Renal cortex interstitium (tissue), 11 donors: ENCODE measurements at regions not wholly inside any gene's neighbourhood (a gene's known extent, or its start where the extent isn't known, plus 50 kb on each side); places are given as distances from the start of the nearest gene placed in this dataset.

Source experiments
- DNase-seq, 11 donors: peaks; one replicate each; pipeline ENCODE4 v3.0.0-alpha.2; 2013; ENCODE audit warnings: low read depth in 9 of 11, low spot score in 4 of 11; ENCODE audit errors: extremely low read depth in 1 of 11

- no peak for DNase-seq
Observed at GRCh38 chr3:194767446-194768207, 81.9 kb downstream of the FAM43A start.

DNA sequence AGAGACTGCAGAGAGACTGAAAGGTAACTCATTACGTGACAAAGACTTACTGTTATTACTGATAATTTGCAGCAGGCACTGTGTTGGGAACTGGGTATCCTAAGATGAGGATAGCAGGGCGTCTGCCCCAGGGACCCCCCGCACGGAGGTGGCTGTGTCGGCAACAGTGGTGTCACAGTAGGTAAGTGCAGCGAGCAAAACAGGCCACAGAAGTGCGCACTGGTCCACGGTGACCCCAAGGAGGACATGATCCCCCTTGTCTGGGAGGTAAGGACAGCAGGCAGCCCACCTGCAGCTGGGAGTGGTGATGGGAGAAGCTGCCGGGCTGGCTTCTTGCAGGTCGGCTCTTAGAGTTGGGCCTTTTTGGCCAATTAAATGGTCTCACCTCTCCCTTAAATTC lies 82.9 kb downstream of the FAM43A start:
- DNase-seq: no peak

- DNase-seq: peak; percentile 84 to 95 (median 91)
Observed at GRCh38 chr3:194769020-194769643, 83.4 kb downstream of the FAM43A start.

DNA sequence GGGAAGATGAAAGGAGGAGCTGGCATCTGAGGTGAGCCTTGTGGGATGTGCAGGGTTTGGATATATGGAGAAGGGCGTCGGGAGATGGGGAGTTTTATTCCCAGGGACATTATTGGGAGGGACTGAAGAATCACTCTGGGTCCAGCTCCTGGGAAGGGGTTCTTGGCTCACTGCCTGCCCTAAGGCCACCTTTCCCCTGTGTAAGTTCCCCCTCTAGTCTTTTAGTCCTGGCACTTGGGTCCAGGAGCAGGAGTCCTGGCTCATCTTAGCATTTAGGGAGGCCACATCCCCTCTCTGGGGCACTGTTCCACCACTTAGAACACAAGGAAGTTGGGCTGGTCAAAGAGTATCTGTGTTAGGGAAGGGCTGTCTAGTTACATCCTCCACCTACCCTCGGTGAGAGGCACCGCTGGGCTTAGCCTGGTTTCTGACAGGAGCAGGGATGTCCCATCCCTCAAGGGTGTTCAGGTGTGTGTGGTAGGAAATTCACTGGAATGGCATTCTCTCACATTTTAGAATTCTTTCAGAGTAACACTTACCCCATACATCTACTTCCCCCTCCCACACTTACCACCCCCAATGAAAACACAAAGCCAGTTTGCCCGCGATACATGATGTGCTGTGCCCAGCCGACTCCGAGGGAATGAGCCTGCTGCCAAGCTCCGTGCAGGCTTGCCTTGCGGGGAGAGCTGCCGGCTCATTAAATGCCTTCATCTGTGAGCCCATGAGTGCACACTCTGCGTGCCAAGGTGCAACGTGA lies 86.7 kb downstream of the FAM43A start:
- no peak for DNase-seq

DNA sequence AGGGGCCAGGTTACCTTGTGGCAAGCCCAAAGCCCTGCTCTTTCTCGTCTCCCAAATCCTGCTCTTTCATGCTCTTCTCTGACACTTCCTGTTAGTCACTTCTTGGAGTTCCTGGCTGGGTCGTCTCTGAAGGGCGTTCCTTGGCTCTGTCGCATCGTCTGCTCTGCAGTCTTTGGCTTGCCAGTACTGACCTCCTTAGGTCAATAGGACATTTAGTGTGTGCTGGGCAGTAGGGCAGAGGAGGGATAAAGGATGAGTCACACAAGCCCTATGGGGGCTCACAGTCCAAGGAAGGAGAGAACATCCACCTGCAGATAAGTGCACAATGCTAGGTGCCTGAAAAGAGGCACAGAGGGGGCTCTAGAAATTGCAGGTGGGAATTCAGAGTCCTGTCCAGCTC lies 87.5 kb downstream of the FAM43A start:
- no peak for DNase-seq

DNA sequence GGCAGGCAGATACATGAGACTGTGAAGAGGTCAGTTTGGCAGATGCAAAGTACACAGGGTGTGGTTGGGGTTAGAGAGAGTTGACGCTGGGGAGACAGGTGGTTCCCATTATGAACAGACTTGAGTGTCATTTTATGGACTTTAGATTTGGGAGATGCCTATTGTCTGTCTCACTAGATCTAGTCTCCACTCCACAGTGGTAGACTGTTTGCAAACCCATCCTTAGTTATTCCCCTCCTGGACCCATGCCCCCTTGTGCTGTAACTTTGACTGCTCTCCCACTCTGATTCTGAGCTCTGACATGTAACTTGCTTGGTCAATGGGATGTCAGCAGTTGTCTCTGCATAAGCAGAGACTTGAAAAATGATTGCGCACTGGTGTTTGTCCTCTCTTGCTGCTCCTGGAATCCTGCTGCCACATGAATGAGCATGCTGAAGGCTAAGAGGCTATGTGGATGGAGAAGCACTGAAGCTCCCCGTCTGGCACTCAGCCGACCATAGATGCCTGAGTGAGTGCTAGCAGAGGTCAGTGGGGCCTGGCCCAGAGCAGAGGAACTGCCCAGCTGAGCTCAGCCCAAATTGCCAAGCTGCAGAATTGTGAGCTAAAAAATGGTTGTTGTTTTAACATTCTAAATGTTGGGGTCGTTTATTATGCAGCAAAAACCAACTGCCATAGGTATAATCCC lies 88.2 kb downstream of the FAM43A start:
- DNase-seq: no peak

GRCh38 chr3:194775266-194775665 lies 89.6 kb downstream of the FAM43A start:
- no peak for DNase-seq

GRCh38 chr3:194775731-194776130 lies 90.0 kb downstream of the FAM43A start:
- no peak for DNase-seq

- DNase-seq: no peak
Observed at GRCh38 chr3:194777729-194778128, 92.0 kb downstream of the FAM43A start.

- no peak for DNase-seq
Observed at GRCh38 chr3:194779729-194780224, 94.1 kb downstream of the FAM43A start.

- no peak for DNase-seq
Observed at GRCh38 chr3:194780706-194781105, 95.0 kb downstream of the FAM43A start.

DNA sequence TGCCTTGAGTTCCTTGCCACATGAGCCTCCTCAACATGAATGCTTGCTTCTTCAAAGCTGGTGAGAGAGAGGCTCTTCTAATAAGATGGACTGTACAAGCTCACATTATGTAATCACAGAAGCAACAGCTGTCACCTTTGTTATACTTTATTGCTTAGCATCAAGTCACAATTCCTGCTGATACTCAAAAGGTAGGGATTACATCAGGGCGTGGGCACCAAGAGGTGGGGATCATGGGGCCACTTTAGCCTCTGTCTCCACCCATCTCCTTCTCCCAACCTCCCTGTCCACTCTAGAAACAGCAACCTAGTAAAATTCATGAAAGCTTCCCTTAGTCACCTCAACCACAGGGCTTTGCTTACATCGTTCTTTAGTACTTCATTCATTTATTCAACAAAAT lies 95.9 kb downstream of the FAM43A start:
- DNase-seq: no peak

DNA sequence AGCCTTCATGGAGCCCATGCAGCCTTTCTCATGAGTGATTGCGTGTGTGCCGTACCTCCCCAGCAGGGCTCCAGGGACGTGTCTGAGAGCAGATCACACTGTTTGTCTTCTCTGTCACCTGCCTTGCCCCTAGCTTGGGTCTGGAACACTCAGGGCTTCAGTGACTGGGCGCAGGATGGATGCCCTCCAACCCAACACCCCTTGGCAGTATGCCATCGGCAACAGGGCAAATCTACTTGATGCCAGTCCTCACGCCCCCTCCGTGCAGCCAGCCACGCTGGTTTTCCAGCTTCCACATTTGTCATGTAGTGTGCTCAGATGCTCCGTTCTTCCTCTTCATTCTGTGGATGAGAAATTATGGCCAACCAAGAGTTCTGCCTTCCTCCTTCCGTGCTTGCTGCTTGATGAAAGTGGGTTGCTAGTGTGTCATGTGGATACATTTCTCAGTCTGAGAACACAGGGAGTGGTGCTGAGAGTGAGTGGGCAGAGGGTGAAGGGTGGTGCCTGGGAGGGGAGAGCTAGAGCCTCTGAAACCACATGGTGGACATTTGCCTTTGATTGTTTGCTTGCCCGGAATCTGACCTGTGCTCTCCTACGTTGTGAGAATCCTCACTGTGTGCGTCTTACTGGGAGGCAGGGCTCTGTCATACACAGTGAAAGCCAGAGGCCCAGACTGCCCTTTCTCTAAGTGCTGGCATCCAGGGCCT lies 97.2 kb downstream of the FAM43A start:
- no peak for DNase-seq

DNA sequence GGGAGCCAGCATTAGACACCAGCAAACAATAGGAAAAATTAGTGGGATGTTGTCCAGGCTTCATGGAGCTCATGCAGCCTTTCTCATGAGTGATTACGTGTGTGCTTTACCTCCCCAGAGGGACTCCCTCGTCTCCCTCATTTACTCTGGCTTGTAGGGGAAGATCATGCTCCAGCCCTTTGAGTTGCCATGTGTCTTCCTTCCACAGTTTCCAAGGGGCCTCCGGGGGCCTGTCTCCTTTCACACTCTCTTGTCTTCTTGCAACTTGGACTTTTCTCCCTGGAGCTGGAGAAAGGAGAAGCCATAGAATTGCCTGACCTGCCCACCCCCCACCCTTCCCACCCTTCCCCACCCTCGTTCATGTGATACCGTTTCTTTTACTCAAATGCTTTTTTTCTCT lies 98.7 kb downstream of the FAM43A start:
- DNase-seq: no peak

- DNase-seq: no peak
Observed at GRCh38 chr3:194785315-194785714, 99.6 kb downstream of the FAM43A start.

- no peak for DNase-seq
Observed at GRCh38 chr3:194787072-194787471, 101.4 kb downstream of the FAM43A start.

- DNase-seq: no peak
Observed at GRCh38 chr3:194787650-194788049, 102.0 kb downstream of the FAM43A start.

DNA sequence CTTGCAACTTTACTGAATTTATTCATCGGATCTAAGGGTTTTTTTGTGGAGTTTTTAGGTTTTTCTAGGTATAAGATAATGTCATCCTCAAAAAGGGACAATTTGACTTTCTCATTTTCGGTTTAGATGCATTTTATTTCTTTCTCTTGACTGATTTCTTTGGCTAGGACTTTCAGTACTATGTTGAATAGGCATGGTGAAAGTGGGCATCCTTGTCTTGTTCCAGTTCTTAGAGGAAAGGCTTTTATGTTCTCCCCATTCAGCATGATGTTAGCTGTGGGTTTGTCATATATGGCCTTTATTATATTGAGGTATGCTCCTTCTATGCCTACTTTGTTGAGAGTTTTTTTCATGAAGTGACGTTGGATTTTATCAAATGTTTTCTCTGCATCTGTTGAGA lies 106.7 kb downstream of the FAM43A start:
- no peak for DNase-seq
